Stomach (tissue), 8 donors: ENCODE measurements at regions not wholly inside any gene's neighbourhood (a gene's known extent, or its start where the extent isn't known, plus 50 kb on each side); places are given as distances from the start of the nearest gene placed in this dataset.

ENCODE experiments used
- DNase-seq, 2 donors: peaks; one replicate each; pipeline versions ENCODE4 v3.0.0 to v3.0.0-alpha.2; 2013 to 2019
- H3K27ac ChIP-seq, 5 donors: fragments of 200-600 bp in 4 of 5; sonication (generic) in 4 of 5; one replicate each; pipeline ENCODE4 v1.5.1; 2013 to 2019; ENCODE audit warnings: mild to moderate bottlenecking in 1 of 5, moderate library complexity in 1 of 5
- H3K27me3 ChIP-seq, 3 donors: fragments of 200-600 bp; sonication (generic); one replicate each; pipeline ENCODE4 v1.5.1; 2017 to 2019; ENCODE audit warnings: mixed run types in 1 of 3
- H3K36me3 ChIP-seq, 4 donors: fragments of 200-600 bp; sonication (generic); 1 replicate in 3 of 4; 2 replicates in 1 of 4; pipeline ENCODE4 v1.5.1; 2016 to 2019
- H3K4me1 ChIP-seq, 4 donors: fragments of 200-600 bp; sonication (generic); one replicate each; pipeline ENCODE4 v1.5.1; 2016 to 2019
- H3K4me3 ChIP-seq, 4 donors: fragments of 200-600 bp; sonication (generic) in 3 of 4; one replicate each; pipeline ENCODE4 v1.5.1; 2016 to 2019; ENCODE audit warnings: mild to moderate bottlenecking in 1 of 4
- H3K9me3 ChIP-seq, 4 donors: fragments of 200-600 bp; sonication (generic); one replicate each; pipeline ENCODE4 v1.5.1; 2016 to 2019
- EP300 ChIP-seq: sonication (generic); formaldehyde crosslinking; IDR thresholded peaks from one replicate; pipeline ENCODE4 v1.6.1; 2017; ENCODE audit warnings: antibody characterized with exemption
- POLR2A ChIP-seq, 4 donors: fragments of 450-650 bp; IDR thresholded peaks; one replicate each; pipeline ENCODE4 v1.6.1; 2016; ENCODE audit warnings: antibody characterized with exemption in 4 of 4, control low read depth in 2 of 4, mild to moderate bottlenecking in 1 of 4, moderate library complexity in 1 of 4
- POLR2AphosphoS5 ChIP-seq, 3 donors: sonication (generic); formaldehyde crosslinking; IDR thresholded peaks; one replicate each; pipeline ENCODE4 v1.6.1; 2016; ENCODE audit warnings: antibody characterized with exemption in 3 of 3
- WGBS, 5 donors: extraction: QIAGEN DNeasy Blood & Tissue Kit in 3 of 5; methylation state at CpG; one replicate each; pipeline versions ENCODE4 v1.1.5 to v1.1.7; 2013 to 2018; 5-methylcytosine and 5-hydroxymethylcytosine counted together
- intact Hi-C: fragments of 100-400 bp; cut with DNase I; formaldehyde crosslinking; loops from one replicate; pipeline ENCODE4 v1.15.1; 2023; ENCODE audit warnings: low total_unique reads
- TF ChIP-seq, protein P1 (sequence below), 7 experiments: fragments of 450-650 bp in 4 of 7; fragments of 200-600 bp in 3 of 7; sonication (generic) in 3 of 7; IDR thresholded peaks; one replicate each; pipeline ENCODE4 v1.5.1; 2016 to 2019; ENCODE audit warnings: antibody characterized with exemption in 7 of 7, control low read depth in 2 of 7, mild to moderate bottlenecking in 1 of 7
- donor health status: healthy with polysubstance abuse.
- donor health status: Bipolar disorder and iron deficiency.
- donor health status: healthy.

DNA sequence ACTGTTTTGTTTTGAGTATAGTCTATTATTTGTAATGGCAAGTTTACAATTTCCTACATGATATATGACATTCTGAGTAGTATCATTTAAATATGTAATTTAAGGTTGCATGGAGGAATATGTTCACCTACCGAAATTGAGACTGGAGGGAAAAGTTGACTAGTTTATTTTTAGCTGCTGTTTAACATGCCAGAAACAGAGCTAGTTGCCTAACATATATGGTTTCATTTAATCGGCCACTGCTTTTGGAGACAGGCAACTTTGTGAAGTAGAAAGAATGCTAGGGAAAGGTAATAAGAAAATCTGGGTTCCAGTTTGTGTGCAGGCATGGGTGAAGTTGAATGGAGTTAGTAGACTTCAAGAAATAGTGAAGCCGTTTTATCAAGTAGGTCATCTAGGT lies 342.1 kb upstream of the CBLB start:
- H3K27me3 ChIP-seq: no peaks in the 10 kb centered on the region
- H3K27ac ChIP-seq: no peak overlapping the region
- whole genome bisulfite sequencing, 5 donors: 65 to 81% (median 76%) methylated on average over 3 of the region's 3 CpGs
- intact Hi-C loops: no loop called here
- no peaks in the 10 kb centered on the region for H3K36me3 ChIP-seq
- TF ChIP-seq POLR2AphosphoS5 (IDR thresholded peaks at IDR 0.05): no peak
- TF ChIP-seq, protein P1, sequence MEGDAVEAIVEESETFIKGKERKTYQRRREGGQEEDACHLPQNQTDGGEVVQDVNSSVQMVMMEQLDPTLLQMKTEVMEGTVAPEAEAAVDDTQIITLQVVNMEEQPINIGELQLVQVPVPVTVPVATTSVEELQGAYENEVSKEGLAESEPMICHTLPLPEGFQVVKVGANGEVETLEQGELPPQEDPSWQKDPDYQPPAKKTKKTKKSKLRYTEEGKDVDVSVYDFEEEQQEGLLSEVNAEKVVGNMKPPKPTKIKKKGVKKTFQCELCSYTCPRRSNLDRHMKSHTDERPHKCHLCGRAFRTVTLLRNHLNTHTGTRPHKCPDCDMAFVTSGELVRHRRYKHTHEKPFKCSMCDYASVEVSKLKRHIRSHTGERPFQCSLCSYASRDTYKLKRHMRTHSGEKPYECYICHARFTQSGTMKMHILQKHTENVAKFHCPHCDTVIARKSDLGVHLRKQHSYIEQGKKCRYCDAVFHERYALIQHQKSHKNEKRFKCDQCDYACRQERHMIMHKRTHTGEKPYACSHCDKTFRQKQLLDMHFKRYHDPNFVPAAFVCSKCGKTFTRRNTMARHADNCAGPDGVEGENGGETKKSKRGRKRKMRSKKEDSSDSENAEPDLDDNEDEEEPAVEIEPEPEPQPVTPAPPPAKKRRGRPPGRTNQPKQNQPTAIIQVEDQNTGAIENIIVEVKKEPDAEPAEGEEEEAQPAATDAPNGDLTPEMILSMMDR (IDR thresholded peaks at IDR 0.05): no peak
- no peak for TF ChIP-seq EP300
- no peak for TF ChIP-seq POLR2A (IDR thresholded peaks at IDR 0.05)
- H3K4me1 ChIP-seq: no peaks in the 10 kb centered on the region
- no peak overlapping the region for H3K4me3 ChIP-seq
- DNase-seq: no peak
- H3K9me3 ChIP-seq: no peaks in the 10 kb centered on the region

DNA sequence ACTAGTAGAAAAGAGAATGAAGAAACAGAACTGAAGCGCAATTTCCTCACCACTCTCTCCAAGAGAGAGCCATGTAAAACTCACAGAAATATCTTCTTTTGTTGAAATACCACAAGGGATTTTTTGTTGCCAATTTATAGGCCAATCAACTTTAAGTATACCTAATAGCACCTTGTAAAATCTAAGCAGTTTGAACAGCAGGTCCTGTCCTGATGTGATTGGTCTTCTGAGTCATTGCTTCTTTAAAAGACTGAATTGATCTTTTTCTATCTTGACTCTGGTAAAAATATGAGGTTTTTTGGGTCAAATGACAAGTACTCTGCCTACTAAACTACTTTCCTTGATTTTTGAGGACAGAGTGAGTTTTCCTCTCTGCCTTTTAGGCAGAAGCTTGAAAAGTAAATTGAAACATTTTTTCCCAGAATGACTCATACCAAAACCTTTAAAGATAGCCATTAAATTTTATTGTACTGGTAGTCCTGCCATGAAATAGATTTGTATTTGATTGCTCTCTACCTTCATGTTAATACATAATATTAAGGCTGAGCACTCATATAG lies 343.9 kb upstream of the CBLB start:
- no peaks in the 10 kb centered on the region for H3K27me3 ChIP-seq
- 88 to 99% (median 94%) methylated on average over 1 of the region's 1 CpG for WGBS, 5 donors
- H3K9me3 ChIP-seq: no peaks in the 10 kb centered on the region
- no peak for DNase-seq
- intact Hi-C loops: no loop called here
- no peaks in the 10 kb centered on the region for H3K4me1 ChIP-seq
- no peaks in the 10 kb centered on the region for H3K36me3 ChIP-seq
- no peak overlapping the region for H3K4me3 ChIP-seq
- H3K27ac ChIP-seq: no peak overlapping the region
- TF ChIP-seq POLR2AphosphoS5 (IDR thresholded peaks at IDR 0.05): no peak
- TF ChIP-seq, protein P1 (IDR thresholded peaks at IDR 0.05): no peak
- TF ChIP-seq EP300: no peak
- TF ChIP-seq POLR2A (IDR thresholded peaks at IDR 0.05): no peak

DNA sequence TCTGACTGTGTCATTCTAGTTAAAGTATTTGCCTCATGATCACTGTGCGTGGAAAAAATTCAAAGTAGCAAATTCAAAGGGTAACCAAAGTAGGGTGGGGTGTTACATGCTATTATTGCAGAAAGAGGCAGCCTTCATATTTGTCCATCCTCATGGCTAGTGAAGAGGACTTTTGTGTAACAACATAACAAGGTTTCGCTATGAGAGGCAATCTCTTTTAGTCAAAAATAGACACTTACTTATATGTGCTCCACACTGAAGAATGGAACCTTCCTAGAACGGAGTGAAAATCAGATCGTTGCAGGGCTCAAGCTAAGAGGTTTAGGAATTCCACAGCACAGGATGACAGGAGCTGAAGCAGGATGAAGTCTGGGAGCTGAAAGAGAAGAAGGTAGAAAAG lies 345.1 kb upstream of the CBLB start:
- TF ChIP-seq, protein P1 (IDR thresholded peaks at IDR 0.05): no peak
- TF ChIP-seq POLR2A (IDR thresholded peaks at IDR 0.05) (no peak), EP300 (no peak), POLR2AphosphoS5 (IDR thresholded peaks at IDR 0.05) (no peak)
- WGBS, 5 donors: 89 to 97% (median 93%) methylated on average over 4 of the region's 4 CpGs
- no peaks in the 10 kb centered on the region for H3K36me3 ChIP-seq
- H3K9me3 ChIP-seq: no peaks in the 10 kb centered on the region
- H3K27ac ChIP-seq: no peak overlapping the region
- intact Hi-C loops: no loop called here
- H3K4me1 ChIP-seq: no peaks in the 10 kb centered on the region
- no peak for DNase-seq
- H3K27me3 ChIP-seq: no peaks in the 10 kb centered on the region
- H3K4me3 ChIP-seq: no peak overlapping the region

DNA sequence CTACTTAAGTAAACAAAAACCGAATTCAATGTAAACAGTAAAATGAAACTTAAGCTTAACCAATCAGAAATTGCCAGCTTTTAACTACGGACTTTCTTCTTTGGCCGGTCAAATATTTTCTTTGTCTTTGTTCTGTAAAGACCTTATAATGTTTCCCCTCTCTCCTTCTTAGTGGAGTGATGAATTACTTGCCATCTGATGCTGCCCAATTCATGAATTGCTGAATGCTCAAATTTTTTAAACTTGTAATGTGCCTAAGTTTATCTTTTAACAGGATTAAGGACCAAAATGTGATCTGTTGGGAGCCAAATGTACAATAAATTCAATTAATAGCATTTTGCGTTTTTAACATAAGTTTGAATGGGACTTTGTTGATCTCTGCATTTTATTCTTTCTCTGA lies 345.8 kb upstream of the CBLB start:
- Histone ChIP-seq H3K27me3 (no peaks in the 10 kb centered on the region), H3K36me3 (no peaks in the 10 kb centered on the region), H3K9me3 (peaks cover 0 to 5% (median 0%) of the 10 kb centered on the region in 4 donors), H3K27ac (no peak overlapping the region), H3K4me3 (no peak overlapping the region), H3K4me1 (no peaks in the 10 kb centered on the region)
- TF ChIP-seq, protein P1 (IDR thresholded peaks at IDR 0.05): no peak
- TF ChIP-seq EP300: no peak
- no peak for TF ChIP-seq POLR2AphosphoS5 (IDR thresholded peaks at IDR 0.05)
- no peak for TF ChIP-seq POLR2A (IDR thresholded peaks at IDR 0.05)
- intact Hi-C loops: no loop called here
- no peak for DNase-seq
- 55 to 67% (median 59%) methylated on average over 4 of the region's 4 CpGs for WGBS, 5 donors
